ENCODE measurements at regions not wholly inside any gene's neighbourhood (a gene's known extent, or its start where the extent isn't known, plus 50 kb on each side); places are given as distances from the start of the nearest gene placed in this dataset. TPM values are rescaled to one million over a fixed set of nuclear protein-coding genes. Genes with fewer than 3 reads are reported as not detected.

- Histone ChIP-seq H3K4me1 (ENCODE audit: insufficient read depth, low read length) (no peaks in the 10 kb centered on the region), H3K36me3 (ENCODE audit: insufficient read depth, low read length) (no peaks in the 10 kb centered on the region), H3K9me3 (ENCODE audit: control insufficient read depth in 1 of 2, low read length in 2 of 2) (no peaks in the 10 kb centered on the region), H3K4me3 (ENCODE audit: low read length in 2 of 2) (no peak overlapping the region), H3K27ac (ENCODE audit: low read depth, low read length) (no peak overlapping the region), H3K27me3 (ENCODE audit: insufficient read depth, low read length) (no peaks in the 10 kb centered on the region)
- CTCF ChIA-PET (ENCODE audit: partially characterized antibody) = no interaction called here
- POLR2A ChIA-PET (ENCODE audit: partially characterized antibody) = no interaction called here
- Mint-ChIP-seq H3K27ac (peak overlapping the region in 1 of 7 donors; percentile 76), H3K9me3 (peaks cover 0 to 30% (median 6%) of the 10 kb centered on the region in 8 donors), H3K27me3 (no peaks in the 10 kb centered on the region), H3K36me3 (no peaks in the 10 kb centered on the region), H3K4me3 (no peak overlapping the region), H3K4me1 (no peaks in the 10 kb centered on the region)
- no peak for DNase-seq
- intact Hi-C loops (cut with micrococcal nuclease) = no loop called here
Observed at GRCh38 chr3:163132111-163132510, 1635.5 kb downstream of the OTOL1 start.

- DNase-seq = no peak
- H3K9me3 ChIP-seq (ENCODE audit: control insufficient read depth in 1 of 2, low read length in 2 of 2) = no peaks in the 10 kb centered on the region
- ChIA-PET CTCF (ENCODE audit: partially characterized antibody) (no interaction called here), POLR2A (ENCODE audit: partially characterized antibody) (no interaction called here)
- intact Hi-C loops (cut with micrococcal nuclease) = no loop called here
- H3K36me3 Mint-ChIP-seq = no peaks in the 10 kb centered on the region
- no peaks in the 10 kb centered on the region for H3K4me1 Mint-ChIP-seq
- no peaks in the 10 kb centered on the region for H3K4me1 ChIP-seq (ENCODE audit: insufficient read depth, low read length)
- peaks cover 0 to 53% (median 19%) of the 10 kb centered on the region in 8 donors for H3K9me3 Mint-ChIP-seq
- no peak overlapping the region for H3K4me3 Mint-ChIP-seq
- no peak overlapping the region for H3K27ac ChIP-seq (ENCODE audit: low read depth, low read length)
- no peaks in the 10 kb centered on the region for H3K27me3 ChIP-seq (ENCODE audit: insufficient read depth, low read length)
- no peaks in the 10 kb centered on the region for H3K36me3 ChIP-seq (ENCODE audit: insufficient read depth, low read length)
- no peak overlapping the region for H3K27ac Mint-ChIP-seq
- H3K4me3 ChIP-seq (ENCODE audit: low read length in 2 of 2) = no peak overlapping the region
- no peaks in the 10 kb centered on the region for H3K27me3 Mint-ChIP-seq
Observed at GRCh38 chr3:163129287-163129686, 1632.7 kb downstream of the OTOL1 start.

- POLR2A ChIA-PET (ENCODE audit: partially characterized antibody) = no interaction called here
- no peak overlapping the region for H3K27ac Mint-ChIP-seq
- CTCF ChIA-PET (ENCODE audit: partially characterized antibody) = no interaction called here
- peaks cover 0 to 49% (median 20%) of the 10 kb centered on the region in 8 donors for H3K9me3 Mint-ChIP-seq
- no peaks in the 10 kb centered on the region for H3K4me1 ChIP-seq (ENCODE audit: insufficient read depth, low read length)
- H3K27ac ChIP-seq (ENCODE audit: low read depth, low read length) = no peak overlapping the region
- DNase-seq = no peak
- H3K36me3 Mint-ChIP-seq = no peaks in the 10 kb centered on the region
- H3K9me3 ChIP-seq (ENCODE audit: control insufficient read depth in 1 of 2, low read length in 2 of 2) = no peaks in the 10 kb centered on the region
- no peak overlapping the region for H3K4me3 ChIP-seq (ENCODE audit: low read length in 2 of 2)
- intact Hi-C loops (cut with micrococcal nuclease) = no loop called here
- no peaks in the 10 kb centered on the region for H3K4me1 Mint-ChIP-seq
- H3K4me3 Mint-ChIP-seq = no peak overlapping the region
- no peaks in the 10 kb centered on the region for H3K27me3 Mint-ChIP-seq
- H3K27me3 ChIP-seq (ENCODE audit: insufficient read depth, low read length) = no peaks in the 10 kb centered on the region
- no peaks in the 10 kb centered on the region for H3K36me3 ChIP-seq (ENCODE audit: insufficient read depth, low read length)
Observed at GRCh38 chr3:163126115-163126514, 1629.5 kb downstream of the OTOL1 start.

Small RNA genes lying in the stretch of these regions (microRNA-seq; reads per million reads assigned to microRNA genes)
- not detected for gene MIR1263 (ENCODE audit: borderline microRNAs expressed, borderline number of aligned reads, borderline replicate concordance)

All from CD4-positive, alpha-beta memory T cell (primary cell).